GM10248 (cell line): ENCODE measurements at regions not wholly inside any gene's neighbourhood (a gene's known extent, or its start where the extent isn't known, plus 50 kb on each side); places are given as distances from the start of the nearest gene placed in this dataset.
"Not testable (repeated sequence)": the region's sequence is repeated elsewhere in the genome, so short reads cannot be mapped to it uniquely, and the experiment has no call there.

ENCODE experiments used
- CTCF ChIA-PET: fragments of 300-600 bp; sonication (Branson Sonifier 250); formaldehyde crosslinking; extraction: SDS; loops from one replicate; lab custom pipeline; 2021; ENCODE audit warnings: antibody characterized with exemption; lab: Yijun Ruan, JAX
- POLR2A ChIA-PET: fragments of 350-650 bp; sonication (Branson Sonifier 250); formaldehyde crosslinking; extraction: SDS; loops from one replicate; lab custom pipeline; 2020; ENCODE audit warnings: antibody characterized with exemption; lab: Yijun Ruan, JAX
- DNase-seq: peaks from one replicate; pipeline ENCODE4 v3.0.0; 2012; ENCODE audit errors: extremely low spot score
- TF ChIP-seq, protein P1 (sequence below): IDR thresholded peaks from 2 replicates; pipeline ENCODE4 v1.5.1; 2012; ENCODE audit warnings: mild to moderate bottlenecking, low read depth; ENCODE audit errors: extremely low read depth, missing control alignments, control extremely low read depth

DNA sequence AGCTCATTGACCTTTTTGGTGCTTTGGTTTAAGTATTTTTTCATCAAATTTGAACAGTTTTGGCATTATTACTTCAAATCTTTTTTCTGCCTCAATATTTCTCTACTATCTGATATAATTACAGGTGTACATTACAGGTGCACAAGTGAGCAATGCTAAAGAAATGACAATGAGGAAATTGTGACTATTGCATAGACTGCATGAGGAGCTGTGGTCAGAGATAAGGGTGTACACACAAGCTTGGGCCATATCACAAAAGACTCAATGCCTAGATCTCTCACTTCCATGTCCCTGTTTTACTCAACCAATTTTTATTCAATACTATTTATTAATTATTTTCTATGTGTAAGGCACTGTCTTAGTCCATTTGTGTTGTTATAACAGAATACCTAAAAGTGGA, 251.0 kb upstream of the UBASH3B start:
- ChIA-PET CTCF (interaction anchor here (1.2 to 3.3 kb wide), 2 partner anchors 13 to 17 kb away, joined by 3 to 14 read pairs; no protein-coding TSS in a partner anchor), POLR2A (no interaction called here)
- TF ChIP-seq, protein P1, sequence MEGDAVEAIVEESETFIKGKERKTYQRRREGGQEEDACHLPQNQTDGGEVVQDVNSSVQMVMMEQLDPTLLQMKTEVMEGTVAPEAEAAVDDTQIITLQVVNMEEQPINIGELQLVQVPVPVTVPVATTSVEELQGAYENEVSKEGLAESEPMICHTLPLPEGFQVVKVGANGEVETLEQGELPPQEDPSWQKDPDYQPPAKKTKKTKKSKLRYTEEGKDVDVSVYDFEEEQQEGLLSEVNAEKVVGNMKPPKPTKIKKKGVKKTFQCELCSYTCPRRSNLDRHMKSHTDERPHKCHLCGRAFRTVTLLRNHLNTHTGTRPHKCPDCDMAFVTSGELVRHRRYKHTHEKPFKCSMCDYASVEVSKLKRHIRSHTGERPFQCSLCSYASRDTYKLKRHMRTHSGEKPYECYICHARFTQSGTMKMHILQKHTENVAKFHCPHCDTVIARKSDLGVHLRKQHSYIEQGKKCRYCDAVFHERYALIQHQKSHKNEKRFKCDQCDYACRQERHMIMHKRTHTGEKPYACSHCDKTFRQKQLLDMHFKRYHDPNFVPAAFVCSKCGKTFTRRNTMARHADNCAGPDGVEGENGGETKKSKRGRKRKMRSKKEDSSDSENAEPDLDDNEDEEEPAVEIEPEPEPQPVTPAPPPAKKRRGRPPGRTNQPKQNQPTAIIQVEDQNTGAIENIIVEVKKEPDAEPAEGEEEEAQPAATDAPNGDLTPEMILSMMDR = no peak
- DNase-seq = no peak

DNA sequence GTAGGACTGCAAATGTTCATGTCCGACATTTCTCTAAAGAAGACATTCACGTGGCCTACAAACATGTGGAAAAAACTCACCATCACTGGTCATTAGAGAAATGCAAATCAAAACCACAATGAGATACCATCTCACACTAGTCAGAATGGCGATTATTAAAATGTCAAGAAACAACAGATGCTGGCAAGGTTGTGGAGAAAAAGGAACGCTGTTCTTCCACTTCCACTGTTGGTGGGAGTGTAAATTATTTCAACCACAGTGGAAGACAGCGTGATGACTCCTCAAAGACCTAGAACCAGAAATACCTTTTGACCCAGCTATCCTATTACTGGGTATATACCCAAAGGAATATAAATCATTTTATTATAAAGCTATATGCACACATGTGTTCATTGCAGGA, 253.9 kb upstream of the UBASH3B start:
- DNase-seq, POLR2A ChIA-PET: not testable (repeated sequence)
- CTCF ChIA-PET = interaction anchor here (3.3 kb wide), 1 partner anchor 10 kb away, joined by 14 read pairs; no protein-coding TSS in a partner anchor

GRCh38 chr11:122399375-122399774, 256.1 kb upstream of the UBASH3B start:
- TF ChIP-seq, protein P1 = no peak
- CTCF ChIA-PET = no interaction called here
- no peak for DNase-seq
- POLR2A ChIA-PET = no interaction called here

DNA sequence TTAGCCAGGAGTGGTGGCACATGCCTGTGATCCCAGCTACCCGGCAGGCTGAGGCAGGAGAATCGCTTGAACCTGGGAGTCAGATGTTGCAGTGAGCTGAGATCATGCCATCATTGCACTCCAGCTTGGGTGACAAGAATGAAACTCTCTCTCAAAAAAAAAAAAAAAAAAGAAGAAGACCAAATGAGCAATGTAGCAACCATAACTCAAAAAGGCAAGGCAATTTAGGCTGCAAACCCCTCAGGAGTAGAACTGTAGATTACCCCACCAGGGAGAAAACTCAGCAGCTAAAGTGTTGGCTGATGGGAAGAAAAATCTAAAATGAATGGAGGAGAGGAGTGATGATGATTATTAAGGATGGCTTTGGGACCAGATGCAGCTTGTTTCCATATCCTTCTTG, 256.7 kb upstream of the UBASH3B start:
- TF ChIP-seq, protein P1 = no peak
- ChIA-PET POLR2A (no interaction called here), CTCF (no interaction called here)
- no peak for DNase-seq

GRCh38 chr11:122398167-122398566, 257.4 kb upstream of the UBASH3B start:
- DNase-seq = no peak
- POLR2A ChIA-PET = no interaction called here
- CTCF ChIA-PET = no interaction called here
- TF ChIP-seq, protein P1 = no peak

DNA sequence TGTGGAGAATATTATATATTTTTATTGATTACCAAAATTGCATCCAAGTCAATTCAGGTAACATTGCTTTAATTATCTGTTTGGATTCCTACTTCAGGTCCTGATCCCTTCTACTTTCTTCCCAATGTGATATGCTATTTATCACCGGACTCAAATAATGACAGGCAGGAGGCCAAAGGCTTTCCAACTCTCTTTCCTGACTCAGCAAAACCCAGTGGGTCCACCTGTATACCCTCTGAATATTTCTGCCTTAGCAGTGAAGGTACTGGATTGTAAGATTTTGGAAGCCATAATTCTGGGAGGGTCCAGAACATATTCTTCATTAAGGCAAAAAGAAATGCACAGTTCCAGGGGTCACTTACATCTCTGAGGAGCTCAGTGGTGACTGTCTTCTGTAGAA, 260.2 kb upstream of the UBASH3B start:
- ChIA-PET POLR2A (no interaction called here), CTCF (no interaction called here)
- no peak for DNase-seq
- TF ChIP-seq, protein P1 = no peak

GRCh38 chr11:122394313-122394712, 261.2 kb upstream of the UBASH3B start:
- POLR2A ChIA-PET = no interaction called here
- DNase-seq = no peak
- CTCF ChIA-PET = no interaction called here
- TF ChIP-seq, protein P1 = no peak
